ENCODE measurements at regions not wholly inside any gene's neighbourhood (a gene's known extent, or its start where the extent isn't known, plus 50 kb on each side); places are given as distances from the start of the nearest gene placed in this dataset.

- Histone ChIP-seq H3K4me1 (ENCODE audit: insufficient read depth, low read length) (no peaks in the 10 kb centered on the region), H3K27me3 (ENCODE audit: insufficient read depth, low read length) (no peaks in the 10 kb centered on the region), H2AFZ (ENCODE audit: low read depth, low read length) (no peak overlapping the region), H3K4me3 (ENCODE audit: low read length) (no peak overlapping the region), H3K36me3 (ENCODE audit: insufficient read depth, low read length) (no peaks in the 10 kb centered on the region), H3K9me3 (ENCODE audit: low read length) (no peaks in the 10 kb centered on the region)
These were observed 258.9 kb upstream of the LRIG3 start for GRCh38 chr12:59179231-59179630.

GRCh38 chr12:59173695-59174094, 253.4 kb upstream of the LRIG3 start:
- peaks cover 3% of the 10 kb centered on the region for H3K4me1 ChIP-seq (ENCODE audit: insufficient read depth, low read length)
- no peaks in the 10 kb centered on the region for H3K36me3 ChIP-seq (ENCODE audit: insufficient read depth, low read length)
- H3K27me3 ChIP-seq (ENCODE audit: insufficient read depth, low read length) = no peaks in the 10 kb centered on the region
- H3K4me3 ChIP-seq (ENCODE audit: low read length) = no peak overlapping the region
- H2AFZ ChIP-seq (ENCODE audit: low read depth, low read length) = no peak overlapping the region
- no peaks in the 10 kb centered on the region for H3K9me3 ChIP-seq (ENCODE audit: low read length)

GRCh38 chr12:59168647-59169046, 248.3 kb upstream of the LRIG3 start:
- H3K4me3 ChIP-seq (ENCODE audit: low read length) = no peak overlapping the region
- no peaks in the 10 kb centered on the region for H3K36me3 ChIP-seq (ENCODE audit: insufficient read depth, low read length)
- H3K9me3 ChIP-seq (ENCODE audit: low read length) = no peaks in the 10 kb centered on the region

GRCh38 chr12:59166457-59166856, 246.2 kb upstream of the LRIG3 start:
- Histone ChIP-seq H2AFZ (ENCODE audit: low read depth, low read length) (no peak overlapping the region), H3K4me1 (ENCODE audit: insufficient read depth, low read length) (peaks cover 6% of the 10 kb centered on the region), H3K36me3 (ENCODE audit: insufficient read depth, low read length) (no peaks in the 10 kb centered on the region), H3K27me3 (ENCODE audit: insufficient read depth, low read length) (no peaks in the 10 kb centered on the region), H3K9me3 (ENCODE audit: low read length) (no peaks in the 10 kb centered on the region), H3K4me3 (ENCODE audit: low read length) (no peak overlapping the region)

More at GRCh38 chr12:59168647-59169046, 248.3 kb upstream of the LRIG3 start:
- Histone ChIP-seq H3K4me1 (ENCODE audit: insufficient read depth, low read length) (peaks cover 6% of the 10 kb centered on the region), H3K27me3 (ENCODE audit: insufficient read depth, low read length) (no peaks in the 10 kb centered on the region), H2AFZ (ENCODE audit: low read depth, low read length) (no peak overlapping the region)

- peaks cover 6% of the 10 kb centered on the region for H3K4me1 ChIP-seq (ENCODE audit: insufficient read depth, low read length)
- H2AFZ ChIP-seq (ENCODE audit: low read depth, low read length) = no peak overlapping the region
- no peaks in the 10 kb centered on the region for H3K27me3 ChIP-seq (ENCODE audit: insufficient read depth, low read length)
- no peaks in the 10 kb centered on the region for H3K9me3 ChIP-seq (ENCODE audit: low read length)
- no peak overlapping the region for H3K4me3 ChIP-seq (ENCODE audit: low read length)
- no peaks in the 10 kb centered on the region for H3K36me3 ChIP-seq (ENCODE audit: insufficient read depth, low read length)
These were observed 244.9 kb upstream of the LRIG3 start for GRCh38 chr12:59164991-59165718.

- no peak overlapping the region for H3K4me3 ChIP-seq (ENCODE audit: low read length)
These were observed 243.9 kb upstream of the LRIG3 start for GRCh38 chr12:59164226-59164625.

GRCh38 chr12:59158681-59159080, 238.4 kb upstream of the LRIG3 start:
- no peaks in the 10 kb centered on the region for H3K36me3 ChIP-seq (ENCODE audit: insufficient read depth, low read length)
- H3K27me3 ChIP-seq (ENCODE audit: insufficient read depth, low read length) = no peaks in the 10 kb centered on the region
- H3K4me3 ChIP-seq (ENCODE audit: low read length) = no peak overlapping the region
- no peaks in the 10 kb centered on the region for H3K4me1 ChIP-seq (ENCODE audit: insufficient read depth, low read length)
- H2AFZ ChIP-seq (ENCODE audit: low read depth, low read length) = no peak overlapping the region
- H3K9me3 ChIP-seq (ENCODE audit: low read length) = peaks cover 2% of the 10 kb centered on the region

More at GRCh38 chr12:59164226-59164625, 243.9 kb upstream of the LRIG3 start:
- no peak overlapping the region for H2AFZ ChIP-seq (ENCODE audit: low read depth, low read length)
- H3K27me3 ChIP-seq (ENCODE audit: insufficient read depth, low read length) = no peaks in the 10 kb centered on the region
- no peaks in the 10 kb centered on the region for H3K9me3 ChIP-seq (ENCODE audit: low read length)
- H3K36me3 ChIP-seq (ENCODE audit: insufficient read depth, low read length) = no peaks in the 10 kb centered on the region
- peaks cover 6% of the 10 kb centered on the region for H3K4me1 ChIP-seq (ENCODE audit: insufficient read depth, low read length)

- Histone ChIP-seq H3K27me3 (ENCODE audit: insufficient read depth, low read length) (no peaks in the 10 kb centered on the region), H3K4me3 (ENCODE audit: low read length) (no peak overlapping the region), H2AFZ (ENCODE audit: low read depth, low read length) (no peak overlapping the region), H3K4me1 (ENCODE audit: insufficient read depth, low read length) (no peaks in the 10 kb centered on the region), H3K36me3 (ENCODE audit: insufficient read depth, low read length) (no peaks in the 10 kb centered on the region), H3K9me3 (ENCODE audit: low read length) (peaks cover 2% of the 10 kb centered on the region)
These were observed 237.8 kb upstream of the LRIG3 start for GRCh38 chr12:59158066-59158465.

- H3K36me3 ChIP-seq (ENCODE audit: insufficient read depth, low read length) = no peaks in the 10 kb centered on the region
- H3K4me3 ChIP-seq (ENCODE audit: low read length) = no peak overlapping the region
- no peaks in the 10 kb centered on the region for H3K27me3 ChIP-seq (ENCODE audit: insufficient read depth, low read length)
- H3K4me1 ChIP-seq (ENCODE audit: insufficient read depth, low read length) = no peaks in the 10 kb centered on the region
- H2AFZ ChIP-seq (ENCODE audit: low read depth, low read length) = no peak overlapping the region
- H3K9me3 ChIP-seq (ENCODE audit: low read length) = peaks cover 2% of the 10 kb centered on the region
These were observed 235.1 kb upstream of the LRIG3 start for GRCh38 chr12:59155448-59155847.

- no peaks in the 10 kb centered on the region for H3K36me3 ChIP-seq (ENCODE audit: insufficient read depth, low read length)
- H3K27me3 ChIP-seq (ENCODE audit: insufficient read depth, low read length) = no peaks in the 10 kb centered on the region
- no peak overlapping the region for H2AFZ ChIP-seq (ENCODE audit: low read depth, low read length)
- no peaks in the 10 kb centered on the region for H3K4me1 ChIP-seq (ENCODE audit: insufficient read depth, low read length)
- H3K9me3 ChIP-seq (ENCODE audit: low read length) = no peaks in the 10 kb centered on the region
- no peak overlapping the region for H3K4me3 ChIP-seq (ENCODE audit: low read length)
These were observed 230.9 kb upstream of the LRIG3 start for GRCh38 chr12:59151243-59151642.

GRCh38 chr12:59149995-59150642, 229.8 kb upstream of the LRIG3 start:
- Histone ChIP-seq H3K9me3 (ENCODE audit: low read length) (no peaks in the 10 kb centered on the region), H3K36me3 (ENCODE audit: insufficient read depth, low read length) (no peaks in the 10 kb centered on the region), H3K4me3 (ENCODE audit: low read length) (no peak overlapping the region), H3K27me3 (ENCODE audit: insufficient read depth, low read length) (no peaks in the 10 kb centered on the region), H2AFZ (ENCODE audit: low read depth, low read length) (no peak overlapping the region), H3K4me1 (ENCODE audit: insufficient read depth, low read length) (no peaks in the 10 kb centered on the region)

GRCh38 chr12:59147791-59148190, 227.5 kb upstream of the LRIG3 start:
- no peak overlapping the region for H3K4me3 ChIP-seq (ENCODE audit: low read length)
- H2AFZ ChIP-seq (ENCODE audit: low read depth, low read length) = no peak overlapping the region
- H3K9me3 ChIP-seq (ENCODE audit: low read length) = no peaks in the 10 kb centered on the region

GRCh38 chr12:59142183-59142790, 222.0 kb upstream of the LRIG3 start:
- Histone ChIP-seq H3K4me3 (ENCODE audit: low read length) (no peak overlapping the region), H3K36me3 (ENCODE audit: insufficient read depth, low read length) (no peaks in the 10 kb centered on the region), H2AFZ (ENCODE audit: low read depth, low read length) (no peak overlapping the region), H3K4me1 (ENCODE audit: insufficient read depth, low read length) (no peaks in the 10 kb centered on the region), H3K27me3 (ENCODE audit: insufficient read depth, low read length) (no peaks in the 10 kb centered on the region), H3K9me3 (ENCODE audit: low read length) (no peaks in the 10 kb centered on the region)

More at GRCh38 chr12:59147791-59148190, 227.5 kb upstream of the LRIG3 start:
- Histone ChIP-seq H3K4me1 (ENCODE audit: insufficient read depth, low read length) (no peaks in the 10 kb centered on the region), H3K36me3 (ENCODE audit: insufficient read depth, low read length) (no peaks in the 10 kb centered on the region), H3K27me3 (ENCODE audit: insufficient read depth, low read length) (no peaks in the 10 kb centered on the region)

Data from neuron (in vitro differentiated cells).